AG09319 (cell line): ENCODE measurements at regions not wholly inside any gene's neighbourhood (a gene's known extent, or its start where the extent isn't known, plus 50 kb on each side); places are given as distances from the start of the nearest gene placed in this dataset.

Source experiments
- DNase-seq: peaks from one replicate; pipeline ENCODE4 v3.0.0-alpha.2; 2010; ENCODE audit warnings: low read depth; ENCODE audit errors: extremely low read depth
- TF ChIP-seq, protein P1 (sequence below): IDR thresholded peaks from 2 replicates; pipeline ENCODE4 v1.5.1; 2011; ENCODE audit warnings: low read depth, mild to moderate bottlenecking, inconsistent platforms, low read length, moderate library complexity

DNA sequence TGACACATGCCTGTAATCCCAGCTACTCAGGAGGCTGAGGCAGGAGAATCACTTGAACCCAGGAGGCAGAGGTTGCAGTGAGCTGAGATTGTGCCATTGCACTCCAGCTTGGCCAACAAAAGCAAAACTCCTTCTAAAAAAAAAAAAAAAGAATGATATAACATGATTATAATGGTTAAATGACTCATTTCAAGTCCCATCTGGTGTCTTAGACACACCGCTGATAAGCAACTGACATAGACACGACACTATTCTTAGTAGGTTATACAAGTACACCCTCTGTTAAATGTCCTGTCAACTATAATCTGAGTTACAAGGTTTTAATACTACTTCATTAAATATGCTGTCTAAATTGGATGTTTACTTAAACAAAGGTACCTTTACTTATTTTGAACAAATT lies 405.3 kb upstream of the CLINT1 start:
- TF ChIP-seq, protein P1, sequence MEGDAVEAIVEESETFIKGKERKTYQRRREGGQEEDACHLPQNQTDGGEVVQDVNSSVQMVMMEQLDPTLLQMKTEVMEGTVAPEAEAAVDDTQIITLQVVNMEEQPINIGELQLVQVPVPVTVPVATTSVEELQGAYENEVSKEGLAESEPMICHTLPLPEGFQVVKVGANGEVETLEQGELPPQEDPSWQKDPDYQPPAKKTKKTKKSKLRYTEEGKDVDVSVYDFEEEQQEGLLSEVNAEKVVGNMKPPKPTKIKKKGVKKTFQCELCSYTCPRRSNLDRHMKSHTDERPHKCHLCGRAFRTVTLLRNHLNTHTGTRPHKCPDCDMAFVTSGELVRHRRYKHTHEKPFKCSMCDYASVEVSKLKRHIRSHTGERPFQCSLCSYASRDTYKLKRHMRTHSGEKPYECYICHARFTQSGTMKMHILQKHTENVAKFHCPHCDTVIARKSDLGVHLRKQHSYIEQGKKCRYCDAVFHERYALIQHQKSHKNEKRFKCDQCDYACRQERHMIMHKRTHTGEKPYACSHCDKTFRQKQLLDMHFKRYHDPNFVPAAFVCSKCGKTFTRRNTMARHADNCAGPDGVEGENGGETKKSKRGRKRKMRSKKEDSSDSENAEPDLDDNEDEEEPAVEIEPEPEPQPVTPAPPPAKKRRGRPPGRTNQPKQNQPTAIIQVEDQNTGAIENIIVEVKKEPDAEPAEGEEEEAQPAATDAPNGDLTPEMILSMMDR = no peak
- no peak for DNase-seq

DNA sequence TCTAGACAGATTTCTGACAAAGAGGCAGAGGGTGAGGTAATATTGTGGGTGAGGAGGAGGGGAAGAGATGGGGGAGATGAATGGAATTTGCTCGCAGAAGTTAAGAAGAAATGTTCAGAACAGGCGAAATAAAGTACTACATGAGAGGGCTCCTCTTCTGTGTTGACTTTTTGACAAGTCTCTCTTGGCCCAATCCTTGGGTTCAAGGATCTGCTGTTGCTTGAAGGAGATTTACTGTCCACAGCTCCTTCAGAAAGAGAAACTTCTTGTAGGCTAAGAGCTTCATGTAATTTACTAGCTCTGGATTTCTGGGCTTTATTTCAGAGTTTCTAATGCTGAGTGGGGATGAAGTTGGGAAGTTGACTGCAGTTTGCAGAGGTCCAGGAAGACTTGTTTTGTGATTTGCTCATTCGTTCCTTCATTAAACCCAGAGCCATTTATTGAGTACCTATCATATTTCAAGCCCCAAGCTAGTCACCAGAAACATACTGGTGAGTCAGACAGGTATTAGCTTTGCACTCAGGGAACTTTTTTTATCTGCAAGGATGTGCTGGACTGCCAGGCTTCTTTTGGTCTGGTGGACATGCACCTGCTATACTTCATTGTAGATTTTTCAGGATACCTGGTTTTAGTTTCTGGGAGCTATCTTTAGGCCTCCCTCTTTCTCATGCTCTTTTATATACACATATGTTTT lies 402.9 kb upstream of the CLINT1 start:
- TF ChIP-seq, protein P1 = no peak
- DNase-seq = no peak

DNA sequence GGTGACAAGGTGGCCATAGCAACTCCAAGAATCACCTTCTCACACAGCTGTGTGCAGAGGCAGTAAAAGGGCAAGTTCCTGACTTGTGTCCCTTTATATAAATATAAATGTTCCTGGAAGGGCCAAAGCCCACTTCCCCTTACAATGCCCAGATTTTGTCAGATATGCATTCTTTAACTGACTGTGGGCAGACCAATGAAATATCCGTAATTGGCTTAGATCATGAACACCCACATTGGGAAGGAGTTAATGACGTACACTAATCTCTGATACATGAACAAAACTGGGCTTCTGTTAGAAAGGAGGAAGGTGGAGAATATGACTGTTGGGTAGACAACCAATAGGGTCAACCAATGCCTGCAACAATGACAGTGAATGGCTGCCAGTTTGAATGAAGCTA lies 397.2 kb upstream of the CLINT1 start:
- no peak for DNase-seq
- TF ChIP-seq, protein P1 = no peak

DNA sequence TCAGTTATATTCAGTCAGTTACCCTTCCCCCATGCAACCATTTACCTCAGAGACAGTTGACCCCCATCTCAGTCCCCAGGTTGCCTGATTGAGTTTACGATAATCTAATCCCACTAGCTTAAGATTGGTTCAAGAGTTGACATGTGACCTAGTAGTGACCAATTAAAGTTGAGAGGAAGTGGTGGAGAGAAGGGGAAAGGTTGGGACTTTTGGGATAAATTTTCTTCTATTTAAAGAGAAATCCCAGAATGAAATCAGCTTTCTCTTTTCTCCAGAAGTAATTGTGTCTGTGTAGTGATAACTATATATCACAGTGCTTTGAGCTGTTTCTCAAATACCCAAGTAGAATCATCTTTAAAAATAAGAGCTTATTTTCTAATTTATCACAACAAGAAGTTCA lies 396.7 kb upstream of the CLINT1 start:
- no peak for DNase-seq
- TF ChIP-seq, protein P1 = no peak

DNA sequence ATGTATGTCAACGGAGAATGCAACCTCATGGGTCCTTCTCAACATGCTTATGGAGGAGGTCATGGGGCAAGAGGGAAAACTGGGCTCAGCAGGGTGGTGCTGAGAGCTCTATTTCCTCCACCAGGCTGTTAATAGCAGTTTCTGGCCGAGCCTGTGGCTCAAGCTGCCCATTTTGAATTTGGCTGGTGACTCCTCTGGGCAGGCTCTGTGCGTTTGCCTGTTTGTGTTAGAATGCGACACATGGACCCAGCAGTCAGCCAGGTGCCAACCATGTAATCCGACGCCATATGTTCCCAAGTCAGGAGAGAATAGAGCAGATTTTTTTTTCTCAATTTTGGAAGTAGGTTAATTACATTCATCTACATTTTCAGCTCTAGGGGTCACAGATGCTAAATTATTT lies 387.7 kb upstream of the CLINT1 start:
- TF ChIP-seq, protein P1 = no peak
- no peak for DNase-seq

DNA sequence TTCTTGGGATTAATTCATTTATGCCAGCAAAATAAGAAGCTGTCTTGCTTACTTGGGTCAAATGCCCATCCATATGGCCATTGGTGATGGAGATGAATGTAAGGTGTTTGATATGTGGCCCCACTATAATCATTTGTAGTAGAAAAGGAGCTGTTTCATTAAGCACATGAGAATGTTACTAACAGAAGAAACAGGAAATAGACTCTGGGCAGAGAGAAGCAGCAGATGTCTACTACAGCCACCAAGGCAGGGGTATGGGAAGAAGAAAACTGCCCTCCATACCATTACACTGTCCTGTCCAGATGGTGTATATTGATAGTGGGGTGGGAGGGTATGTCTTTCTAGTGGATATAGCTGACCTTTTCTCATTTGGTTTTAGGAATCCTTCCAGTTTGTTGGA lies 386.6 kb upstream of the CLINT1 start:
- TF ChIP-seq, protein P1 = no peak

DNA sequence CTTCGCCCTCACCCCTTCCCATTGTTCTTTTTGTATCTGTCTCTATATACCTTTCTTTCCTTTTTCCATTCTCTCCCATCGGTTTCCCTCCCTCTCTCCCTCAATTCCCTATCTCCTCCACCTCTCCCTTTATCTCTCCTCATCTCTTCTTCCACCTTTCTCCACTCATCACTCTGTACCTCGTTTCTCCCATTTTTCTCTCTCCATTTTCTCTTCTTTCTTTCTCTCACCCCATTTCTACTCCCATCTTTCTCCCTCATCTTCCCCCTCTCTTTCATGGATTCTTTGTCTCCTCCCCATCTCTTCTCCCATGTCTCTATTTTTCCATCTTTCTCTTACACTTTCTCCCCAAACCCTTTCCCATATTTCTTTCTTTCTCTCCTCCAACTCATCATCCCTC lies 385.9 kb upstream of the CLINT1 start:
- DNase-seq = no peak
- TF ChIP-seq, protein P1 = no peak

More for the DNA sequence above, 386.6 kb upstream of the CLINT1 start:
- DNase-seq = no peak
